PC-9 (cell line): ENCODE measurements at regions not wholly inside any gene's neighbourhood (a gene's known extent, or its start where the extent isn't known, plus 50 kb on each side); places are given as distances from the start of the nearest gene placed in this dataset.

ENCODE experiments used
- EZH2 ChIP-seq: fragments of 200-600 bp; sonication (generic); IDR thresholded peaks from 2 replicates; pipeline ENCODE4 v1.8.0; 2017; ENCODE audit warnings: antibody characterized with exemption, low read depth
- TF ChIP-seq, protein P1 (sequence below): fragments of 200-600 bp; sonication (generic); conservative IDR thresholded peaks from 2 replicates; pipeline ENCODE4 v1.6.1; 2017; ENCODE audit warnings: mixed run types, antibody characterized with exemption, mild to moderate bottlenecking, moderate library complexity

DNA sequence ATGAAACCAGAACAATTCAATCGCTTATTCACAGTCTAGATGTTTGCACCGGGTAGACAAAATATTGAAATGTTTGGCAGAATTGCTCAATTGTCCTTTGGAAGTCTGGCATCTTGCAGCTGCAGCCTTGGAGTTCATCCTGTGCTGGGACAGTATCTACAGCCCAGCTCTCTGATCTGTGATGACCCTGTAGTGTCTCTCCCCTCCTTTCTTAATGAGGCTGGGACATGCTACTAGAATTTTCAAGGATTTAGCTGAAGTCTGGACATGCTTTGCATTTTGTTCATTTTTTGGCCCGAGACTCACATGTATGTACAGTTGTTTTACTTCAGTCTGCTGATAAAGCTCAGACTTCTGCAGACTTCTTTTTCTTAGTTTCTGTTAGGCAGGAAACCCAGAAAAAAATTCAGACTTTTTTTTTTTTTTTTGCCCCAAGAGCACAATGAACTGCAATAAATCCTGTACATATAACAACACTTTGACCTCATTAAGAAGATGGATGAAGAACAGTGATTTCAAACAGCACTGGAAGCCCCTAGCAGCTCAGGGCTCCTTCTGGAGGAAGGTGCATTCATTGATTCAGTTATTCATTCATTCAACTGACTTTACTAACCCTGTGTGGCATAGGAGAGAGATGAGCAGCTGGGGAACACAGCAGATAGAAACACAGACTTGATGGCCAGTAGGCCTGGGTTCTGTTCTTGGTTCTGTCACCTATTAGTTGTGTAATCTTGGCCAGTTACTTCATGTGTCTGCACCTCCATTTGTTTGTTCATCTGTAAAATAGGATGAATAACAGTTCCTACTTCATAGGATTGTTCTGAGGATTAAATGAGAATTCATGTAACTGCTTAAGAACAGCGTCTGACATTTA is 210.0 kb downstream of the MAP2K4 start:
- TF ChIP-seq EZH2, result no peak
- TF ChIP-seq, protein P1, sequence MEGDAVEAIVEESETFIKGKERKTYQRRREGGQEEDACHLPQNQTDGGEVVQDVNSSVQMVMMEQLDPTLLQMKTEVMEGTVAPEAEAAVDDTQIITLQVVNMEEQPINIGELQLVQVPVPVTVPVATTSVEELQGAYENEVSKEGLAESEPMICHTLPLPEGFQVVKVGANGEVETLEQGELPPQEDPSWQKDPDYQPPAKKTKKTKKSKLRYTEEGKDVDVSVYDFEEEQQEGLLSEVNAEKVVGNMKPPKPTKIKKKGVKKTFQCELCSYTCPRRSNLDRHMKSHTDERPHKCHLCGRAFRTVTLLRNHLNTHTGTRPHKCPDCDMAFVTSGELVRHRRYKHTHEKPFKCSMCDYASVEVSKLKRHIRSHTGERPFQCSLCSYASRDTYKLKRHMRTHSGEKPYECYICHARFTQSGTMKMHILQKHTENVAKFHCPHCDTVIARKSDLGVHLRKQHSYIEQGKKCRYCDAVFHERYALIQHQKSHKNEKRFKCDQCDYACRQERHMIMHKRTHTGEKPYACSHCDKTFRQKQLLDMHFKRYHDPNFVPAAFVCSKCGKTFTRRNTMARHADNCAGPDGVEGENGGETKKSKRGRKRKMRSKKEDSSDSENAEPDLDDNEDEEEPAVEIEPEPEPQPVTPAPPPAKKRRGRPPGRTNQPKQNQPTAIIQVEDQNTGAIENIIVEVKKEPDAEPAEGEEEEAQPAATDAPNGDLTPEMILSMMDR, result no peak
